Astrocyte (in vitro differentiated cells and primary cell): ENCODE measurements at regions not wholly inside any gene's neighbourhood (a gene's known extent, or its start where the extent isn't known, plus 50 kb on each side); places are given as distances from the start of the nearest gene placed in this dataset.
A peak's percentile ranks its signal among the peaks of the same experiment; 100 is the strongest.

ENCODE experiments used
- DNase-seq: peaks from one replicate; pipeline ENCODE4 v3.0.0-alpha.2; 2010; ENCODE audit warnings: low read depth
- FAIRE-seq: peaks from 2 replicates; lab custom pipeline; 2011; peaks lifted over from hg19 to GRCh38; lab: Jason Lieb, UNC
- H2AFZ ChIP-seq: 2 replicates; pipeline ENCODE4 v1.6.0; 2012; ENCODE audit warnings: low read depth, low read length, inconsistent platforms
- H3K27ac ChIP-seq: 2 replicates; pipeline ENCODE4 v1.5.1; 2011; ENCODE audit warnings: low read depth, low read length, inconsistent platforms
- H3K27me3 ChIP-seq: 2 replicates; pipeline ENCODE4 v1.6.0; 2011; ENCODE audit warnings: low read length, inconsistent platforms; ENCODE audit not compliant: insufficient read depth
- H3K36me3 ChIP-seq: 2 replicates; pipeline ENCODE4 v1.5.1; 2011; ENCODE audit warnings: low read length, inconsistent platforms; ENCODE audit not compliant: insufficient read depth
- H3K4me1 ChIP-seq: 2 replicates; pipeline ENCODE4 v1.5.1; 2011; ENCODE audit warnings: low read length, inconsistent platforms; ENCODE audit not compliant: insufficient read depth
- H3K4me2 ChIP-seq: 2 replicates; pipeline ENCODE4 v1.6.0; 2012; ENCODE audit warnings: low read length, inconsistent platforms
- H3K4me3 ChIP-seq: 2 replicates; pipeline ENCODE4 v1.5.1; 2011; ENCODE audit warnings: low read depth, mild to moderate bottlenecking, low read length, inconsistent platforms; ENCODE audit not compliant: insufficient read depth
- H3K79me2 ChIP-seq: 2 replicates; pipeline ENCODE4 v1.6.0; 2012; ENCODE audit warnings: mild to moderate bottlenecking, low read length, inconsistent platforms; ENCODE audit not compliant: insufficient read depth
- H3K9ac ChIP-seq: 2 replicates; pipeline ENCODE4 v1.6.0; 2012; ENCODE audit warnings: mild to moderate bottlenecking, low read length, inconsistent platforms
- H3K9me3 ChIP-seq: 2 replicates; pipeline ENCODE4 v1.5.1; 2012; ENCODE audit warnings: low read depth, mild to moderate bottlenecking, low read length, inconsistent platforms; ENCODE audit not compliant: insufficient read depth
- H4K20me1 ChIP-seq: 2 replicates; pipeline ENCODE4 v1.6.0; 2012; ENCODE audit warnings: low read length, inconsistent platforms; ENCODE audit not compliant: insufficient read depth
- H3K27ac Mint-ChIP-seq: one replicate; pipeline ENCODE4 v1.8.0; 2021; ENCODE audit warnings: mild to moderate bottlenecking, mixed read lengths; ENCODE audit not compliant: unreplicated experiment
- H3K27me3 Mint-ChIP-seq: one replicate; pipeline ENCODE4 v1.8.0; 2021; ENCODE audit warnings: low read depth, mixed read lengths; ENCODE audit not compliant: unreplicated experiment
- H3K36me3 Mint-ChIP-seq: one replicate; pipeline ENCODE4 v1.8.0; 2021; ENCODE audit warnings: low read depth, mixed read lengths; ENCODE audit not compliant: unreplicated experiment
- H3K4me1 Mint-ChIP-seq: one replicate; pipeline ENCODE4 v1.8.0; 2021; ENCODE audit warnings: low read depth, mixed read lengths; ENCODE audit not compliant: unreplicated experiment
- H3K4me3 Mint-ChIP-seq: one replicate; pipeline ENCODE4 v1.8.0; 2021; ENCODE audit warnings: mild to moderate bottlenecking, moderate library complexity, mixed read lengths; ENCODE audit not compliant: unreplicated experiment
- H3K9me3 Mint-ChIP-seq: one replicate; pipeline ENCODE4 v1.8.0; 2021; ENCODE audit warnings: mild to moderate bottlenecking, mixed read lengths; ENCODE audit not compliant: unreplicated experiment
- CTCF ChIP-seq: IDR thresholded peaks from 2 replicates; pipeline ENCODE4 v1.5.1; 2011; ENCODE audit warnings: low read depth, mild to moderate bottlenecking, inconsistent platforms, low read length, moderate library complexity; ENCODE audit not compliant: insufficient read depth
- EZH2 ChIP-seq: IDR thresholded peaks from 2 replicates; pipeline ENCODE4 v1.6.1; 2012; ENCODE audit warnings: mild to moderate bottlenecking, low read length, inconsistent platforms; ENCODE audit not compliant: insufficient read depth

GRCh38 chr5:171705036-171705435 is 80.6 kb upstream of the SMIM23 start:
- DNase-seq = no peak
- Histone ChIP-seq H3K27me3 (peaks cover 8% of the 10 kb centered on the region), H3K36me3 (no peaks in the 10 kb centered on the region), H2AFZ (no peak overlapping the region), H3K4me3 (no peak overlapping the region), H3K4me1 (no peaks in the 10 kb centered on the region), H3K27ac (no peak overlapping the region), H3K9me3 (no peaks in the 10 kb centered on the region), H4K20me1 (no peaks in the 10 kb centered on the region), H3K4me2 (no peak overlapping the region), H3K79me2 (no peaks in the 10 kb centered on the region), H3K9ac (no peak overlapping the region)
- Mint-ChIP-seq H3K4me1 (no peaks in the 10 kb centered on the region), H3K27me3 (peaks cover 32% of the 10 kb centered on the region), H3K9me3 (peaks cover 6% of the 10 kb centered on the region), H3K4me3 (no peak overlapping the region), H3K27ac (no peak overlapping the region), H3K36me3 (peaks cover 2% of the 10 kb centered on the region)
- TF ChIP-seq EZH2 = no peak
- TF ChIP-seq CTCF = no peak
- FAIRE-seq = no peak

- H3K27ac ChIP-seq = no peak overlapping the region
- H4K20me1 ChIP-seq = no peaks in the 10 kb centered on the region
- H3K9me3 ChIP-seq = no peaks in the 10 kb centered on the region
- FAIRE-seq (no peak), DNase-seq (peak; percentile 3)
- no peaks in the 10 kb centered on the region for H3K79me2 ChIP-seq
- no peaks in the 10 kb centered on the region for H3K36me3 ChIP-seq
- Mint-ChIP-seq H3K9me3 (peaks cover 6% of the 10 kb centered on the region), H3K27ac (no peak overlapping the region), H3K4me3 (no peak overlapping the region), H3K4me1 (no peaks in the 10 kb centered on the region), H3K27me3 (peaks cover 31% of the 10 kb centered on the region), H3K36me3 (peaks cover 4% of the 10 kb centered on the region)
- no peak overlapping the region for H3K4me2 ChIP-seq
- H3K27me3 ChIP-seq = peaks cover 8% of the 10 kb centered on the region
- H3K4me3 ChIP-seq = no peak overlapping the region
- no peak overlapping the region for H3K9ac ChIP-seq
- no peaks in the 10 kb centered on the region for H3K4me1 ChIP-seq
- TF ChIP-seq CTCF = no peak
- no peak for TF ChIP-seq EZH2
- no peak overlapping the region for H2AFZ ChIP-seq
Observed at GRCh38 chr5:171705830-171706468, 79.7 kb upstream of the SMIM23 start.

- H3K4me2 ChIP-seq = no peak overlapping the region
- H3K9me3 ChIP-seq = no peaks in the 10 kb centered on the region
- H3K36me3 Mint-ChIP-seq = peaks cover 4% of the 10 kb centered on the region
- no peaks in the 10 kb centered on the region for H4K20me1 ChIP-seq
- DNase-seq (peak; percentile 46), FAIRE-seq (no peak)
- H3K27ac Mint-ChIP-seq = no peak overlapping the region
- no peak overlapping the region for H3K4me3 Mint-ChIP-seq
- H3K36me3 ChIP-seq = no peaks in the 10 kb centered on the region
- H3K27ac ChIP-seq = no peak overlapping the region
- no peaks in the 10 kb centered on the region for H3K79me2 ChIP-seq
- H3K27me3 Mint-ChIP-seq = peaks cover 22% of the 10 kb centered on the region
- peaks cover 6% of the 10 kb centered on the region for H3K9me3 Mint-ChIP-seq
- H3K4me1 Mint-ChIP-seq = no peaks in the 10 kb centered on the region
- TF ChIP-seq CTCF (no peak), EZH2 (no peak)
- no peak overlapping the region for H2AFZ ChIP-seq
- no peak overlapping the region for H3K4me3 ChIP-seq
- H3K27me3 ChIP-seq = peaks cover 1% of the 10 kb centered on the region
- H3K4me1 ChIP-seq = no peaks in the 10 kb centered on the region
- no peak overlapping the region for H3K9ac ChIP-seq
Observed at GRCh38 chr5:171706736-171707441, 78.7 kb upstream of the SMIM23 start.
